Right atrium auricular region (tissue), 2 donors: ENCODE measurements at regions not wholly inside any gene's neighbourhood (a gene's known extent, or its start where the extent isn't known, plus 50 kb on each side); places are given as distances from the start of the nearest gene placed in this dataset.

Experiments used
- DNase-seq: peaks from one replicate; pipeline ENCODE4 v3.0.0-alpha.2; 2019; ENCODE audit warnings: low spot score
- H3K27ac ChIP-seq, 2 donors: fragments of 200-600 bp; sonication (generic); 1 replicate in 1 of 2; 2 replicates in 1 of 2; pipeline ENCODE4 v1.5.1; 2016 to 2019
- H3K27me3 ChIP-seq, 2 donors: fragments of 200-600 bp; sonication (generic); one replicate each; pipeline versions ENCODE4 v1.5.1 to v1.6.0; 2017 to 2019
- H3K36me3 ChIP-seq: fragments of 200-600 bp; sonication (generic); one replicate; pipeline ENCODE4 v1.5.1; 2016
- H3K4me1 ChIP-seq, 2 donors: fragments of 200-600 bp; sonication (generic); one replicate each; pipeline versions ENCODE4 v1.5.1 to v1.6.0; 2017 to 2019
- H3K4me3 ChIP-seq, 2 donors: fragments of 200-600 bp; sonication (generic); 1 replicate in 1 of 2; 2 replicates in 1 of 2; pipeline ENCODE4 v1.5.1; 2017 to 2019; ENCODE audit warnings: mild to moderate bottlenecking in 1 of 2, moderate library complexity in 1 of 2
- H3K9me3 ChIP-seq, 2 donors: fragments of 200-600 bp; sonication (generic); one replicate each; pipeline ENCODE4 v1.5.1; 2019
- TF ChIP-seq, protein P1 (sequence below), 2 donors: fragments of 200-600 bp; sonication (generic); IDR thresholded peaks; one replicate each; pipeline ENCODE4 v1.5.1; 2019; ENCODE audit warnings: antibody characterized with exemption in 2 of 2

- no peak overlapping the region for H3K4me3 ChIP-seq
- TF ChIP-seq, protein P1, sequence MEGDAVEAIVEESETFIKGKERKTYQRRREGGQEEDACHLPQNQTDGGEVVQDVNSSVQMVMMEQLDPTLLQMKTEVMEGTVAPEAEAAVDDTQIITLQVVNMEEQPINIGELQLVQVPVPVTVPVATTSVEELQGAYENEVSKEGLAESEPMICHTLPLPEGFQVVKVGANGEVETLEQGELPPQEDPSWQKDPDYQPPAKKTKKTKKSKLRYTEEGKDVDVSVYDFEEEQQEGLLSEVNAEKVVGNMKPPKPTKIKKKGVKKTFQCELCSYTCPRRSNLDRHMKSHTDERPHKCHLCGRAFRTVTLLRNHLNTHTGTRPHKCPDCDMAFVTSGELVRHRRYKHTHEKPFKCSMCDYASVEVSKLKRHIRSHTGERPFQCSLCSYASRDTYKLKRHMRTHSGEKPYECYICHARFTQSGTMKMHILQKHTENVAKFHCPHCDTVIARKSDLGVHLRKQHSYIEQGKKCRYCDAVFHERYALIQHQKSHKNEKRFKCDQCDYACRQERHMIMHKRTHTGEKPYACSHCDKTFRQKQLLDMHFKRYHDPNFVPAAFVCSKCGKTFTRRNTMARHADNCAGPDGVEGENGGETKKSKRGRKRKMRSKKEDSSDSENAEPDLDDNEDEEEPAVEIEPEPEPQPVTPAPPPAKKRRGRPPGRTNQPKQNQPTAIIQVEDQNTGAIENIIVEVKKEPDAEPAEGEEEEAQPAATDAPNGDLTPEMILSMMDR (IDR thresholded peaks at IDR 0.05) = no peak
- H3K36me3 ChIP-seq = no peaks in the 10 kb centered on the region
- DNase-seq = no peak
- no peaks in the 10 kb centered on the region for H3K4me1 ChIP-seq
- no peaks in the 10 kb centered on the region for H3K9me3 ChIP-seq
- H3K27ac ChIP-seq = no peak overlapping the region
- H3K27me3 ChIP-seq = no peaks in the 10 kb centered on the region
Measured at GRCh38 chr1:37403166-37403565, 71.2 kb upstream of the ZC3H12A start.

GRCh38 chr1:37404711-37405110 is 69.7 kb upstream of the ZC3H12A start:
- TF ChIP-seq, protein P1 (IDR thresholded peaks at IDR 0.05) = no peak
- no peak for DNase-seq
- Histone ChIP-seq H3K4me3 (no peak overlapping the region), H3K9me3 (no peaks in the 10 kb centered on the region), H3K4me1 (no peaks in the 10 kb centered on the region), H3K36me3 (no peaks in the 10 kb centered on the region), H3K27me3 (no peaks in the 10 kb centered on the region), H3K27ac (no peak overlapping the region)

DNA sequence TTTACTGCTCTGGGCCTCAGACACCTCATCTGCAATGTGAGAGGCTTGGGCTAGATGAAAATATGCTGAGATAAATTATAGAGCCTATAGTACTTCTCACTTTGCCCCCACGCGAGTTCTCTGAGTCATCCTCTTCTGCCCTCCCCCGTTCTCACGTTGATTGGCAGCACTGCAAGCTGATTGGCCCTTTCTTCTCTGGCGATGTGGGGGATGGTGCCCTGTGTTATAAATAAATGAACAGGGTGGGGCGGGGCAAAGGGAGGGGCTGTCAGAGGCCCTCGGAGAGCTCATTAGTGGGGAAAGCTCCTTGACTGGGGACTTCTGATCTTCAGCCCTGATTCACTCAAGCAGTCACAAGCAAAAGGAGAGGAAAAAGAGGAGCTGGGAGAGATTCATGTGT is 64.3 kb upstream of the ZC3H12A start:
- Histone ChIP-seq H3K27ac (no peak overlapping the region), H3K4me1 (no peaks in the 10 kb centered on the region), H3K27me3 (no peaks in the 10 kb centered on the region), H3K36me3 (no peaks in the 10 kb centered on the region), H3K4me3 (no peak overlapping the region), H3K9me3 (no peaks in the 10 kb centered on the region)
- DNase-seq = no peak
- TF ChIP-seq, protein P1 (IDR thresholded peaks at IDR 0.05) = no peak

GRCh38 chr1:37410815-37411214 is 63.6 kb upstream of the ZC3H12A start:
- no peaks in the 10 kb centered on the region for H3K27me3 ChIP-seq
- no peaks in the 10 kb centered on the region for H3K9me3 ChIP-seq
- H3K4me3 ChIP-seq = no peak overlapping the region
- H3K4me1 ChIP-seq = no peaks in the 10 kb centered on the region
- no peak for DNase-seq
- H3K27ac ChIP-seq = no peak overlapping the region
- no peaks in the 10 kb centered on the region for H3K36me3 ChIP-seq
- TF ChIP-seq, protein P1 (IDR thresholded peaks at IDR 0.05) = no peak

GRCh38 chr1:37415611-37416244 is 58.7 kb upstream of the ZC3H12A start:
- Histone ChIP-seq H3K9me3 (no peaks in the 10 kb centered on the region), H3K27ac (no peak overlapping the region), H3K36me3 (no peaks in the 10 kb centered on the region), H3K27me3 (no peaks in the 10 kb centered on the region), H3K4me1 (no peaks in the 10 kb centered on the region), H3K4me3 (no peak overlapping the region)
- TF ChIP-seq, protein P1 (IDR thresholded peaks at IDR 0.05) = no peak
- DNase-seq = no peak

DNA sequence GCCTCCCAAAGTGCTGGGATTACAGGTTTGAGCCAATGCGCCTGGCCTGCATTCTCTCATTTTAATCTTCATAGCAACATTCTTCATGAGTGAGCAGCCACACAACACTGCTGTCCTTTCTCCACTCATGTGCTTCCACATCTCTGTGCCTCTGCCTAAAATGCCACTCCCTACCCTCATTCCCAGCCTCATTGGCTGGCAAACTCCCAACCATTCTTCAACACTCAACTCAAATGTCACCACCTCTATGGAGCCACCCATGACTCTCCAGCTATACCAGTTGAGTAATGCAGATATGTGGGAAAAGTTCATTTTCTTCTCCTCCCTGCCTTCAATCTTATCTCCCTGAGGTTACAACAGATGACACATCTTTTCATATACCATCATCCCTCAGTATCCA is 53.9 kb upstream of the ZC3H12A start:
- no peaks in the 10 kb centered on the region for H3K36me3 ChIP-seq
- no peak for DNase-seq
- H3K27ac ChIP-seq = no peak overlapping the region
- TF ChIP-seq, protein P1 (IDR thresholded peaks at IDR 0.05) = no peak
- no peaks in the 10 kb centered on the region for H3K9me3 ChIP-seq
- no peak overlapping the region for H3K4me3 ChIP-seq
- H3K27me3 ChIP-seq = no peaks in the 10 kb centered on the region
- H3K4me1 ChIP-seq = no peaks in the 10 kb centered on the region
